ENCODE measurements at regions not wholly inside any gene's neighbourhood (a gene's known extent, or its start where the extent isn't known, plus 50 kb on each side); places are given as distances from the start of the nearest gene placed in this dataset.

- 63 to 96% methylated on average over 2 to 4 of the region's 4 CpGs for WGBS, 2 donors (ENCODE audit: low coverage in 1 of 2)
- no peaks in the 10 kb centered on the region for H3K9me3 ChIP-seq
- no peak overlapping the region for H3K27ac ChIP-seq
- H3K36me3 ChIP-seq: no peaks in the 10 kb centered on the region
- TF ChIP-seq CTCF (IDR thresholded peaks at IDR 0.05) (no peak), POLR2AphosphoS5 (IDR thresholded peaks at IDR 0.05) (no peak), POLR2A (IDR thresholded peaks at IDR 0.05) (no peak), EP300 (IDR thresholded peaks at IDR 0.05; ENCODE audit: low read depth) (no peak)
- no peaks in the 10 kb centered on the region for H3K27me3 ChIP-seq
- DNase-seq: no peak
- no peak overlapping the region for H3K4me3 ChIP-seq
- peaks cover 0 to 6% (median 0%) of the 10 kb centered on the region in 4 donors for H3K4me1 ChIP-seq
- intact Hi-C loops (cut with DNase I; ENCODE audit: low total_unique reads): no loop called here
- in situ Hi-C loops (cut with MboI; ENCODE audit: low pct_ligation_motif_present in 1 of 4, low pct_unique_long_range_greater_than_20kb in 1 of 4, low sequenced_read_pairs in 3 of 4): no loop called here
These were observed 170.6 kb upstream of the EDNRA start for GRCh38 chr4:147310312-147310711.

- peaks cover 0 to 6% (median 0%) of the 10 kb centered on the region in 4 donors for H3K4me1 ChIP-seq
- TF ChIP-seq POLR2A (IDR thresholded peaks at IDR 0.05) (no peak), POLR2AphosphoS5 (IDR thresholded peaks at IDR 0.05) (no peak), CTCF (IDR thresholded peaks at IDR 0.05) (no peak), EP300 (IDR thresholded peaks at IDR 0.05; ENCODE audit: low read depth) (no peak)
- WGBS, 2 donors (ENCODE audit: low coverage in 1 of 2): 84 to 86% methylated on average over 2 of the region's 2 CpGs
- H3K27me3 ChIP-seq: no peaks in the 10 kb centered on the region
- H3K36me3 ChIP-seq: no peaks in the 10 kb centered on the region
- no peak for DNase-seq
- H3K4me3 ChIP-seq: no peak overlapping the region
- intact Hi-C loops (cut with DNase I; ENCODE audit: low total_unique reads) (no loop called here), in situ Hi-C loops (cut with MboI; ENCODE audit: low pct_ligation_motif_present in 1 of 4, low pct_unique_long_range_greater_than_20kb in 1 of 4, low sequenced_read_pairs in 3 of 4) (no loop called here)
- no peaks in the 10 kb centered on the region for H3K9me3 ChIP-seq
- H3K27ac ChIP-seq: no peak overlapping the region
These were observed 168.9 kb upstream of the EDNRA start for GRCh38 chr4:147311956-147312355.

GRCh38 chr4:147312376-147313046, 168.4 kb upstream of the EDNRA start:
- Histone ChIP-seq H3K36me3 (no peaks in the 10 kb centered on the region), H3K4me3 (no peak overlapping the region), H3K27ac (no peak overlapping the region), H3K27me3 (no peaks in the 10 kb centered on the region), H3K4me1 (peaks cover 0 to 6% (median 0%) of the 10 kb centered on the region in 4 donors), H3K9me3 (no peaks in the 10 kb centered on the region)
- DNase-seq: no peak
- 53 to 62% methylated on average over 7 of the region's 7 CpGs for WGBS, 2 donors (ENCODE audit: low coverage in 1 of 2)
- in situ Hi-C loops (cut with MboI; ENCODE audit: low pct_ligation_motif_present in 1 of 4, low pct_unique_long_range_greater_than_20kb in 1 of 4, low sequenced_read_pairs in 3 of 4): no loop called here
- intact Hi-C loops (cut with DNase I; ENCODE audit: low total_unique reads): no loop called here
- no peak for TF ChIP-seq CTCF (IDR thresholded peaks at IDR 0.05)
- no peak for TF ChIP-seq POLR2A (IDR thresholded peaks at IDR 0.05)
- TF ChIP-seq EP300 (IDR thresholded peaks at IDR 0.05; ENCODE audit: low read depth): no peak
- TF ChIP-seq POLR2AphosphoS5 (IDR thresholded peaks at IDR 0.05): no peak

- Histone ChIP-seq H3K4me3 (no peak overlapping the region), H3K36me3 (no peaks in the 10 kb centered on the region), H3K27ac (no peak overlapping the region), H3K27me3 (no peaks in the 10 kb centered on the region), H3K4me1 (peaks cover 0 to 6% (median 0%) of the 10 kb centered on the region in 4 donors), H3K9me3 (no peaks in the 10 kb centered on the region)
- 92% methylated on average over 1 of the region's 1 CpG; no CpG with 5 or more reads in 1 of the 2 donors for WGBS, 2 donors (ENCODE audit: low coverage in 1 of 2)
- in situ Hi-C loops (cut with MboI; ENCODE audit: low pct_ligation_motif_present in 1 of 4, low pct_unique_long_range_greater_than_20kb in 1 of 4, low sequenced_read_pairs in 3 of 4) (no loop called here), intact Hi-C loops (cut with DNase I; ENCODE audit: low total_unique reads) (no loop called here)
- no peak for TF ChIP-seq EP300 (IDR thresholded peaks at IDR 0.05; ENCODE audit: low read depth)
- TF ChIP-seq CTCF (IDR thresholded peaks at IDR 0.05): no peak
- no peak for TF ChIP-seq POLR2AphosphoS5 (IDR thresholded peaks at IDR 0.05)
- TF ChIP-seq POLR2A (IDR thresholded peaks at IDR 0.05): no peak
- DNase-seq: no peak
These were observed 167.8 kb upstream of the EDNRA start for GRCh38 chr4:147313108-147313507.
